H1 (cell line): ENCODE measurements at regions not wholly inside any gene's neighbourhood (a gene's known extent, or its start where the extent isn't known, plus 50 kb on each side); places are given as distances from the start of the nearest gene placed in this dataset.

ENCODE experiments used
- CTCF ChIA-PET: fragments of 300-600 bp; sonication (Branson Sonifier 250); formaldehyde crosslinking; loops from one replicate; lab custom pipeline; 2021; ENCODE audit not compliant: partially characterized antibody; lab: Charles Lee
- POLR2A ChIA-PET: fragments of 300-600 bp; sonication (Branson Sonifier 250); formaldehyde crosslinking; loops from one replicate; lab custom pipeline; 2021; ENCODE audit warnings: inconsistent platforms; ENCODE audit not compliant: partially characterized antibody; lab: Charles Lee
- DNase-seq, 2 experiments: peaks; one replicate each; pipeline versions ENCODE4 v3.0.0 to v3.0.0-alpha.2; 2010 to 2022; ENCODE audit warnings: low spot score in 2 of 2, low read depth in 1 of 2, mixed read lengths in 1 of 2
- FAIRE-seq: peaks from 2 replicates; lab custom pipeline; 2011; peaks lifted over from hg19 to GRCh38; lab: Jason Lieb, UNC
- H2AFZ ChIP-seq: 2 replicates; pipeline ENCODE4 v1.8.1; 2012; ENCODE audit warnings: low read length, inconsistent platforms
- H2AK5ac ChIP-seq: 2 replicates; pipeline ENCODE4 v1.6.1; 2013; ENCODE audit warnings: low read depth, low read length
- H2BK120ac ChIP-seq: replicated peaks from 2 replicates; pipeline ENCODE3; 2013; ENCODE audit warnings: low read depth, low read length, inconsistent platforms
- H2BK12ac ChIP-seq: 2 replicates; pipeline ENCODE4 v1.6.1; 2013; ENCODE audit warnings: low read depth, low read length
- H2BK15ac ChIP-seq: 2 replicates; pipeline ENCODE4 v1.6.1; 2013; ENCODE audit warnings: low read length
- H2BK20ac ChIP-seq: 2 replicates; pipeline ENCODE4 v1.6.1; 2013; ENCODE audit warnings: low read length
- H2BK5ac ChIP-seq: 2 replicates; pipeline ENCODE4 v1.6.1; 2013; ENCODE audit warnings: low read depth, low read length
- H3K14ac ChIP-seq: 2 replicates; pipeline ENCODE4 v1.6.1; 2013; ENCODE audit warnings: inconsistent platforms; ENCODE audit not compliant: insufficient read length
- H3K18ac ChIP-seq: 2 replicates; pipeline ENCODE4 v1.6.1; 2013; ENCODE audit warnings: low read length; ENCODE audit errors: extremely low read depth
- H3K23ac ChIP-seq: 2 replicates; pipeline ENCODE4 v1.6.1; 2013; ENCODE audit warnings: inconsistent platforms; ENCODE audit not compliant: insufficient read length
- H3K23me2 ChIP-seq: 2 replicates; pipeline ENCODE4 v1.6.1; 2013; ENCODE audit warnings: low read depth, low read length
- H3K27ac ChIP-seq: 2 replicates; pipeline ENCODE4 v1.6.1; 2011; ENCODE audit warnings: low read depth, low read length, inconsistent platforms
- H3K27me3 ChIP-seq, 4 experiments: replicated peaks in 1 of 4; 1 replicate in 1 of 4; 2 replicates in 3 of 4; pipeline versions ENCODE4 v1.6.1 to v1.8.1; 2011 to 2013; ENCODE audit warnings: low read length in 3 of 4, mild to moderate bottlenecking in 3 of 4, inconsistent platforms in 2 of 4, mixed read lengths in 2 of 4, moderate library complexity in 1 of 4; ENCODE audit not compliant: control insufficient read depth in 3 of 4, insufficient read depth in 3 of 4; ENCODE audit errors: extremely low read depth in 1 of 4
- H3K36me3 ChIP-seq, 4 experiments: 2 replicates each; pipeline versions ENCODE4 v1.6.1 to v1.8.1; 2011 to 2013; ENCODE audit warnings: mild to moderate bottlenecking in 4 of 4, low read length in 3 of 4, moderate library complexity in 2 of 4, control low read depth in 1 of 4, inconsistent platforms in 1 of 4; ENCODE audit not compliant: insufficient read depth in 4 of 4, control insufficient read depth in 2 of 4
- H3K4ac ChIP-seq: replicated peaks from 2 replicates; pipeline ENCODE3; 2013; ENCODE audit warnings: low read length, low read depth, mixed read lengths, inconsistent platforms; ENCODE audit not compliant: insufficient read length
- H3K4me1 ChIP-seq, 4 experiments: replicated peaks in 1 of 4; 1 replicate in 1 of 4; 2 replicates in 3 of 4; pipeline versions ENCODE4 v1.6.1 to v1.8.1; 2011 to 2013; ENCODE audit warnings: low read length in 3 of 4, inconsistent platforms in 2 of 4, mixed read lengths in 1 of 4; ENCODE audit not compliant: insufficient read depth in 4 of 4, control insufficient read depth in 3 of 4
- H3K4me2 ChIP-seq, 2 experiments: 2 replicates each; pipeline versions ENCODE4 v1.6.1 to v1.8.1; 2011 to 2013; ENCODE audit warnings: low read depth in 2 of 2, low read length in 2 of 2, control low read depth in 1 of 2, inconsistent platforms in 1 of 2, mild to moderate bottlenecking in 1 of 2; ENCODE audit not compliant: insufficient read depth in 1 of 2
- H3K4me3 ChIP-seq, 4 experiments: fragments of 200-600, 300-600 bp in 1 of 4; sonication (generic), shearing (Covaris generic), sonication (Bioruptor Twin) in 1 of 4; 2 replicates each; pipeline versions ENCODE4 v1.5.1 to v1.8.1; 2011 to 2016; ENCODE audit warnings: low read length in 4 of 4, low read depth in 3 of 4, control low read depth in 2 of 4, inconsistent platforms in 2 of 4, mild to moderate bottlenecking in 2 of 4, mixed read lengths in 1 of 4, moderate library complexity in 1 of 4; ENCODE audit not compliant: insufficient read depth in 2 of 4; ENCODE audit errors: extremely low read depth in 1 of 4
- H3K56ac ChIP-seq: replicated peaks from 2 replicates; pipeline ENCODE3; 2013; ENCODE audit warnings: low read depth, mild to moderate bottlenecking, mixed read lengths, low read length, inconsistent platforms; ENCODE audit not compliant: insufficient read length
- H3K79me1 ChIP-seq: 2 replicates; pipeline ENCODE4 v1.6.1; 2013; ENCODE audit warnings: low read depth, low read length, control low read depth
- H3K79me2 ChIP-seq, 2 experiments: 2 replicates each; pipeline versions ENCODE4 v1.6.1 to v1.8.1; 2012 to 2013; ENCODE audit warnings: low read length in 2 of 2, mild to moderate bottlenecking in 2 of 2, inconsistent platforms in 1 of 2; ENCODE audit not compliant: insufficient read depth in 2 of 2, control insufficient read depth in 1 of 2
- H3K9ac ChIP-seq, 4 experiments: replicated peaks in 1 of 4; 1 replicate in 1 of 4; 2 replicates in 3 of 4; pipeline versions ENCODE4 v1.6.1 to v1.8.1; 2011 to 2013; ENCODE audit warnings: low read depth in 3 of 4, low read length in 3 of 4, control low read depth in 2 of 4, mild to moderate bottlenecking in 2 of 4, moderate library complexity in 2 of 4, inconsistent platforms in 1 of 4; ENCODE audit errors: extremely low read depth in 1 of 4
- H3K9me3 ChIP-seq, 2 experiments: 2 replicates each; pipeline versions ENCODE4 v1.6.1 to v1.8.1; 2012 to 2013; ENCODE audit warnings: mild to moderate bottlenecking in 2 of 2, moderate library complexity in 2 of 2, control low read depth in 1 of 2, inconsistent platforms in 1 of 2, low read depth in 1 of 2, low read length in 1 of 2, mixed read lengths in 1 of 2; ENCODE audit not compliant: insufficient read depth in 2 of 2
- H4K20me1 ChIP-seq, 2 experiments: replicated peaks in 1 of 2; 2 replicates each; pipeline versions ENCODE3 to v1.8.1; 2011 to 2013; ENCODE audit warnings: inconsistent platforms in 2 of 2, low read length in 2 of 2, mild to moderate bottlenecking in 1 of 2; ENCODE audit not compliant: insufficient read depth in 2 of 2, control insufficient read depth in 1 of 2
- H4K5ac ChIP-seq: 2 replicates; pipeline ENCODE4 v1.6.1; 2013; ENCODE audit warnings: low read length, low read depth, mixed read lengths, inconsistent platforms; ENCODE audit not compliant: insufficient read length
- H4K8ac ChIP-seq: 2 replicates; pipeline ENCODE4 v1.8.0; 2013; ENCODE audit warnings: mild to moderate bottlenecking, moderate library complexity, low read length, inconsistent platforms; ENCODE audit not compliant: insufficient read depth; ENCODE audit errors: extremely low read depth
- H4K91ac ChIP-seq: replicated peaks from 2 replicates; pipeline ENCODE3; 2013; ENCODE audit warnings: low read length, mixed read lengths, inconsistent platforms; ENCODE audit not compliant: insufficient read length
- EGR1 ChIP-seq: IDR thresholded peaks from 2 replicates; pipeline ENCODE4 v1.6.1; 2011; ENCODE audit warnings: low read depth, low read length, borderline replicate concordance
- GTF2F1 ChIP-seq: IDR thresholded peaks from 2 replicates; pipeline ENCODE4 v1.6.1; 2012; ENCODE audit warnings: low read depth, low read length, improper control_type of control experiment, borderline replicate concordance
- WGBS, 2 experiments: shearing (Covaris generic) in 1 of 2; methylation state at CpG; one replicate each; pipeline versions ENCODE4 v1.1.6 to v1.1.7; 2013 to 2015; ENCODE audit warnings: low lambda C conversion rate in 2 of 2, mixed read lengths in 2 of 2, inconsistent platforms in 1 of 2, low coverage in 1 of 2, missing lambda C conversion rate in 1 of 2; ENCODE audit not compliant: insufficient replicate concordance in 2 of 2, insufficient coverage in 1 of 2, insufficient read length in 1 of 2; ENCODE audit errors: extremely low coverage in 1 of 2, missing lambda C conversion rate in 1 of 2; 5-methylcytosine and 5-hydroxymethylcytosine counted together

- DNase-seq, result no peak
- H3K18ac ChIP-seq, result no peak overlapping the region
- no peak overlapping the region for H3K14ac ChIP-seq
- TF ChIP-seq EGR1, result no peak
- no peak for TF ChIP-seq GTF2F1
- WGBS, 2 experiments, result 92% methylated on average over 4 of the region's 4 CpGs; no CpG with 5 or more reads in 1 of the 2 experiments
- H2BK5ac ChIP-seq, result no peak overlapping the region
- no peak overlapping the region for H2BK20ac ChIP-seq
- no peak overlapping the region for H3K23ac ChIP-seq
- H2BK12ac ChIP-seq, result no peak overlapping the region
- H3K4me3 ChIP-seq, result no peak overlapping the region
- H3K4ac ChIP-seq, result no peak overlapping the region
- no peaks in the 10 kb centered on the region for H3K79me2 ChIP-seq
- H4K91ac ChIP-seq, result no peak overlapping the region
- POLR2A ChIA-PET, result no interaction called here
- H4K8ac ChIP-seq, result no peak overlapping the region
- H4K20me1 ChIP-seq, result no peaks in the 10 kb centered on the region
- FAIRE-seq, result no peak
- H3K4me1 ChIP-seq, result 0 out of 7 replicates have a peak, but pooled peaks cover 0 to 2% (median 0%) of the 10 kb centered on the region in 4 experiments
- H2AK5ac ChIP-seq, result no peak overlapping the region
- no peaks in the 10 kb centered on the region for H3K27me3 ChIP-seq
- H2BK120ac ChIP-seq, result no peak overlapping the region
- H3K4me2 ChIP-seq, result no peak overlapping the region
- no peak overlapping the region for H3K9ac ChIP-seq
- no peak overlapping the region for H4K5ac ChIP-seq
- H3K36me3 ChIP-seq, result no peaks in the 10 kb centered on the region
- CTCF ChIA-PET, result no interaction called here
- no peak overlapping the region for H3K56ac ChIP-seq
- no peaks in the 10 kb centered on the region for H3K23me2 ChIP-seq
- no peaks in the 10 kb centered on the region for H3K79me1 ChIP-seq
- no peaks in the 10 kb centered on the region for H3K9me3 ChIP-seq
- no peak overlapping the region for H3K27ac ChIP-seq
- no peak overlapping the region for H2AFZ ChIP-seq
- H2BK15ac ChIP-seq, result no peak overlapping the region
Measured at GRCh38 chr6:156166093-156166492, 611.1 kb upstream of the ARID1B start.
